Muscle of leg (tissue), 3 donors: ENCODE measurements at regions not wholly inside any gene's neighbourhood (a gene's known extent, or its start where the extent isn't known, plus 50 kb on each side); places are given as distances from the start of the nearest gene placed in this dataset.

Experiments used
- DNase-seq: peaks from one replicate; pipeline ENCODE4 v3.0.0; 2013
- H3K27ac ChIP-seq: one replicate; pipeline ENCODE4 v1.5.1; 2013; ENCODE audit warnings: mild to moderate bottlenecking, low read length, control low read depth
- H3K27me3 ChIP-seq: one replicate; pipeline ENCODE4 v1.6.1; 2013; ENCODE audit warnings: low read length; ENCODE audit not compliant: control insufficient read depth, insufficient read depth
- H3K36me3 ChIP-seq: one replicate; pipeline ENCODE4 v1.6.1; 2013; ENCODE audit warnings: low read length; ENCODE audit not compliant: control insufficient read depth, insufficient read depth
- H3K4me1 ChIP-seq: one replicate; pipeline ENCODE4 v1.6.1; 2013; ENCODE audit warnings: low read length; ENCODE audit not compliant: control insufficient read depth, insufficient read depth
- H3K4me3 ChIP-seq: one replicate; pipeline ENCODE4 v1.5.1; 2013; ENCODE audit warnings: low read length, control low read depth
- H3K9me3 ChIP-seq: replicated peaks from 2 replicates; pipeline ENCODE4 v1.6.1; 2013; ENCODE audit warnings: low read depth, low read length; ENCODE audit not compliant: control insufficient read depth
- WGBS: methylation state at CpG from one replicate; pipeline ENCODE4 v1.1.5; 2013; ENCODE audit warnings: missing lambda C conversion rate; ENCODE audit not compliant: insufficient coverage; 5-methylcytosine and 5-hydroxymethylcytosine counted together

- Histone ChIP-seq H3K36me3 (no peaks in the 10 kb centered on the region), H3K4me3 (no peak overlapping the region), H3K4me1 (no peaks in the 10 kb centered on the region), H3K27me3 (no peaks in the 10 kb centered on the region), H3K9me3 (no peaks in the 10 kb centered on the region), H3K27ac (no peak overlapping the region)
- no peak for DNase-seq
- no CpG with 5 or more reads among the region's 2 CpGs for WGBS
These were observed 516.6 kb upstream of the LCORL start for GRCh38 chr4:18538121-18538520.

GRCh38 chr4:18536428-18536827, 514.9 kb upstream of the LCORL start:
- no peaks in the 10 kb centered on the region for H3K36me3 ChIP-seq
- H3K4me1 ChIP-seq: no peaks in the 10 kb centered on the region
- no peaks in the 10 kb centered on the region for H3K9me3 ChIP-seq
- H3K27me3 ChIP-seq: no peaks in the 10 kb centered on the region
- WGBS: 41% methylated on average over 2 of the region's 2 CpGs
- no peak for DNase-seq
- no peak overlapping the region for H3K4me3 ChIP-seq
- H3K27ac ChIP-seq: no peak overlapping the region

- DNase-seq: no peak
- Histone ChIP-seq H3K27me3 (no peaks in the 10 kb centered on the region), H3K4me3 (no peak overlapping the region), H3K9me3 (no peaks in the 10 kb centered on the region), H3K4me1 (no peaks in the 10 kb centered on the region), H3K27ac (no peak overlapping the region), H3K36me3 (no peaks in the 10 kb centered on the region)
These were observed 514.4 kb upstream of the LCORL start for GRCh38 chr4:18535948-18536347.

GRCh38 chr4:18533262-18533775, 511.8 kb upstream of the LCORL start:
- H3K36me3 ChIP-seq: no peaks in the 10 kb centered on the region

GRCh38 chr4:18531731-18532130, 510.2 kb upstream of the LCORL start:
- no peaks in the 10 kb centered on the region for H3K36me3 ChIP-seq
- WGBS: 73% methylated on average over 2 of the region's 4 CpGs
- no peaks in the 10 kb centered on the region for H3K9me3 ChIP-seq
- no peak overlapping the region for H3K4me3 ChIP-seq
- H3K27ac ChIP-seq: no peak overlapping the region
- H3K27me3 ChIP-seq: no peaks in the 10 kb centered on the region
- no peak for DNase-seq
- H3K4me1 ChIP-seq: no peaks in the 10 kb centered on the region

More at GRCh38 chr4:18533262-18533775, 511.8 kb upstream of the LCORL start:
- H3K4me1 ChIP-seq: no peaks in the 10 kb centered on the region
- H3K27me3 ChIP-seq: no peaks in the 10 kb centered on the region
- 64% methylated on average over 3 of the region's 3 CpGs for WGBS
- no peak overlapping the region for H3K27ac ChIP-seq
- no peak for DNase-seq
- no peaks in the 10 kb centered on the region for H3K9me3 ChIP-seq
- no peak overlapping the region for H3K4me3 ChIP-seq

- no peak for DNase-seq
- no peaks in the 10 kb centered on the region for H3K9me3 ChIP-seq
- no peaks in the 10 kb centered on the region for H3K36me3 ChIP-seq
- H3K4me1 ChIP-seq: no peaks in the 10 kb centered on the region
- no peak overlapping the region for H3K4me3 ChIP-seq
- H3K27me3 ChIP-seq: no peaks in the 10 kb centered on the region
- H3K27ac ChIP-seq: no peak overlapping the region
These were observed 507.9 kb upstream of the LCORL start for GRCh38 chr4:18529482-18529881.

- no peak overlapping the region for H3K4me3 ChIP-seq
- no peak overlapping the region for H3K27ac ChIP-seq
- no peaks in the 10 kb centered on the region for H3K27me3 ChIP-seq
- no peaks in the 10 kb centered on the region for H3K9me3 ChIP-seq
- DNase-seq: no peak
- no peaks in the 10 kb centered on the region for H3K36me3 ChIP-seq
- no peaks in the 10 kb centered on the region for H3K4me1 ChIP-seq
- WGBS: 91% methylated on average over 4 of the region's 4 CpGs
These were observed 503.1 kb upstream of the LCORL start for GRCh38 chr4:18524667-18525066.

- H3K27me3 ChIP-seq: no peaks in the 10 kb centered on the region
- no peak overlapping the region for H3K4me3 ChIP-seq
- 9% methylated on average over 3 of the region's 3 CpGs for WGBS
- no peaks in the 10 kb centered on the region for H3K36me3 ChIP-seq
- H3K27ac ChIP-seq: no peak overlapping the region
- no peaks in the 10 kb centered on the region for H3K4me1 ChIP-seq
- no peak for DNase-seq
- no peaks in the 10 kb centered on the region for H3K9me3 ChIP-seq
These were observed 496.5 kb upstream of the LCORL start for GRCh38 chr4:18518098-18518497.

GRCh38 chr4:18513861-18514260, 492.3 kb upstream of the LCORL start:
- H3K9me3 ChIP-seq: no peaks in the 10 kb centered on the region
- H3K36me3 ChIP-seq: no peaks in the 10 kb centered on the region
- H3K27ac ChIP-seq: no peak overlapping the region
- no peak overlapping the region for H3K4me3 ChIP-seq
- DNase-seq: no peak
- H3K27me3 ChIP-seq: no peaks in the 10 kb centered on the region
- no peaks in the 10 kb centered on the region for H3K4me1 ChIP-seq

- Histone ChIP-seq H3K36me3 (no peaks in the 10 kb centered on the region), H3K9me3 (no peaks in the 10 kb centered on the region), H3K4me1 (no peaks in the 10 kb centered on the region), H3K27me3 (no peaks in the 10 kb centered on the region), H3K4me3 (no peak overlapping the region), H3K27ac (no peak overlapping the region)
- DNase-seq: peak; percentile 1
These were observed 491.2 kb upstream of the LCORL start for GRCh38 chr4:18512718-18513117.

- Histone ChIP-seq H3K4me3 (no peak overlapping the region), H3K4me1 (no peaks in the 10 kb centered on the region), H3K27ac (no peak overlapping the region), H3K9me3 (no peaks in the 10 kb centered on the region), H3K27me3 (no peaks in the 10 kb centered on the region), H3K36me3 (no peaks in the 10 kb centered on the region)
- DNase-seq: no peak
These were observed 490.2 kb upstream of the LCORL start for GRCh38 chr4:18511727-18512126.
